GM19455 (cell line): ENCODE measurements at regions not wholly inside any gene's neighbourhood (a gene's known extent, or its start where the extent isn't known, plus 50 kb on each side); places are given as distances from the start of the nearest gene placed in this dataset.
"Not testable (repeated sequence)": the region's sequence is repeated elsewhere in the genome, so short reads cannot be mapped to it uniquely, and the experiment has no call there.

Experiments
- ATAC-seq: cut with Tn5 transposase; IDR thresholded peaks from one replicate; pipeline ENCODE4 v1.9.1; 2021; ENCODE audit not compliant: unreplicated experiment

DNA sequence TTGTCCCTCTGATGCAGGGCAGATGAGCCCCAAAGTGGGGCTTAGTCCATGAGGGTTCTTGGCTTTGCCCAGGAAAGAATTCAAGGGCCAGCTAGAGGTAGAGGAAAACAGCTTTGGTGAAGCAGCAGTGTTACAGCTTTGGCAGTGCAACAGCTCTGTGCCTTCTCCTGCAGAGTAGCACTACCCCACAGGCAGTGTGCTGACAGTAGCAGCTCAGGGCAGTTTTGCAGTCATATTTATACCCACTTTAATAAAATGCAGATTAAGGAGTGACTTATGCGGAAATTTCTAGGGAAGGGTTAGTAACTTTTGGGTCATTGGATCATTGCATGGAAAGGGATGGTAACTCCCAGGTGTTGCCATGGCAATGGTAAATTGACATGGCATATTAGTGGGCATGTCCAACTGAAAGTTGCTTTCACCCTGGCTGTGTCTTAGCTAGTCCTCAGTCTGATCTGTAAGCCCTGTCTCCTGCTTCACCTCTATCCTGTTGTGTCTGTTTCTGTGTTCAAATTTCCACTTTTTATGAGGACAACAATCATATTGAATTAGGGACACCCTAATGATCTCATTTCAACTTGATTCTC is 241.3 kb upstream of the C2CD4B start:
- ATAC-seq = no peak

DNA sequence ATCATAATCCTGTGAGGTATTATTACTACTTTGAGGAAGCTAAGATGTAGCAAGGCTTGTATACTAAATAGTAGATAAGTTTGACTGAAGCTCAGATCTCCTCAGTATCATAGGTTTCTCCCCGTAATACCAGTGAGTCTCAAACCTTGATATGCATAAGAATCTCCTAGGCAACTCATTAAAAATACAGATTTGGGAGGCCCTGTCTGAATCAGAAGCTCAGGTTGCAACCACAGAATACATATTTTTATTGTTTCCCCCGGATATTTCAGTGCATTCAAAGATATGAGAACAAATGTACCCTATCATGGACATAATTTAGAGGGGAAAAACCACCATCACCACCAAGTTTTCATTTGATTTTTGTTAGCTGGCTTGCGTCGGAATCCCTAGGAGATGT is 242.1 kb upstream of the C2CD4B start:
- no peak for ATAC-seq

DNA sequence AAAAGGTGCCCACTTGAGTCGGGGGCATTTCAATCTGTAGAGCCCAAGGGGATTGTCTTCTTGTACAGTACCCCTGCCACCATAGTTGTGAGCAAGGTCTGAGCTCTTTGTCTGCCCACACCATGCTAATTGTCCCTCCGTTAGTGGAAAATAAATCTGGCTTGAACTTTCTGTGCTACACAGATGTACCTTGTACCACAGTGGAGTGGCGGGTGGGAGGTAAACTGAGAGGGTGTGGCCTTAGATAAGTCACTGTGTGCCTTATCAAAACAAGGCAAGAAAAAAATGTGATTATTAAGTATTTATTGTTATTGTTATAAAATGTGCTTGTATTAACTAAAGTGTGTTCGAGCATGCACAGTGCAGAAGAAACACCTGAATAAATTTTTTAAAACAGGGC is 242.9 kb upstream of the C2CD4B start:
- ATAC-seq = no peak

DNA sequence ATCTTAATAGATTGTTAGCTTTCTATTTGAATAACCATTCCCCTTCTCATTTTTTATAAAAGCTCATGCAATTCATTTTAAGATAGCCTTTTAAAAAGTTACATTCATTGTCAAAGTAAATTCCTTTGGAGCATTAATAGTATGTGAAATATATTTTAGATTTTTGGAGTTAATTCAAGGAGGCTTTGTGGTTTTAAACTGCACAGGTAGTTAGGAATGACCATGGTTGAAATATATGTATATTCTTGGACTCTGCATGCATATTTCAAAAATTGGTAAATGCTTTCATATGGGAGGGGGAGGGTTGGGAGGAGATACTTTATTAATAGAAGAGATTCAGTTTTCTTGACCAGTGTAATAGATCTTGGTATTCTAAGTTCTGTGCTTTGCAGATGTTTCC is 244.4 kb upstream of the C2CD4B start:
- ATAC-seq = no peak

DNA sequence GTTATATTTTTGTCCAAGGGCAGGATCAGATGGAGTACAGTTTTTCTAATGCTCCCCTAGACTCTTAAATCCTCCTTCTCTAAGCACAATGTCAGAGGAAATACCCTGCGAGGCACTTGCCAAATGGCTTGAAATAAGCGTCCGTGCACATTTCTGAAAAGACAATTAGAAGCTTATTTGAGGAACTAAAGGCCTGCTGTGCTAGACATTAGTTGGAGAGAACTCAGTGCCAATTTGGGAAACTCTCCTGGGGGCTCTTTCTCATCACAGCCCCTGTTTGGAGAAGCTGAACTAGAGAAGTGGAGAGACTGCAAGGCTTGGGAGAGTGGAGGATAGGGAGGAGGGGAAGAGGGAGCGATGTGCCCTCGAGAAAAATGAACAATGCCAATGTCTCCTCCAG is 247.6 kb upstream of the C2CD4B start:
- ATAC-seq = no peak

DNA sequence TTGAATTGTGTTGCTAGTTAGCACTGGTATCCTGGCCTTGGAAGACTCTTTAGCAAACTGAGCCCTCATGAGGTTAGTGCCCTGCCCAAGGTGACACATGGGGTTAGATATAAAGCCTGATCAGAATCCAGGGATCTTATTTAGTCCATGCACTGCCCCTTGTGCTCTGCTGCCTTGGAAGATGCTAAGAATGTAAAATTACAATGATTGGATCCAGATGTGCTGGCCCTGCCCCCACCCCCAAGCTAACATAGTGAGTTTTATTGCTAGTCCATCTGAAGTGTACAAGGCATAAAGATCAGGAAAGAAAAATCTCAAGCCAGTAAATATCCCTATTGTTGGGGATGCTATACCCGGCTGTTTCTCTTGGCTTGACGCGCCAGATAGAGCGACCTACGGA is 248.1 kb upstream of the C2CD4B start:
- no peak for ATAC-seq

DNA sequence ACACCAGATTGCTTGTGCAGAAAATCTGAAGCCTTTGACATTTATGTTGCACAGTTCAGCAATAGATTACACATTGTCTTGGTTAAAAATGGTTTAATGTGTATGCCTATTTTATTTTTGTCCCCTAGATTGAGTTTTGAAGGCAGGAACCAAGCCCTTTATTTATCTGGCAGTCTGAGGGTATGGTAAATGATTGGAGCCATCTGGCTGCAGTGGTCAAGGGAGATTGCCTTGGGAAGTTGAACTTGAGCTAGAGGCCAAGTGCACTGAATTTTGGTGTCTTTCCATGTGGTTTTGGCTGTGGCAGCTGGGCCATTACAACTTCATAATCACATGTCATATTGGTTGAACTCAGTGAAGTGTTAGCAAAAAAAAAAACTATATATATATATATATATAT is 248.7 kb upstream of the C2CD4B start:
- no peak for ATAC-seq

DNA sequence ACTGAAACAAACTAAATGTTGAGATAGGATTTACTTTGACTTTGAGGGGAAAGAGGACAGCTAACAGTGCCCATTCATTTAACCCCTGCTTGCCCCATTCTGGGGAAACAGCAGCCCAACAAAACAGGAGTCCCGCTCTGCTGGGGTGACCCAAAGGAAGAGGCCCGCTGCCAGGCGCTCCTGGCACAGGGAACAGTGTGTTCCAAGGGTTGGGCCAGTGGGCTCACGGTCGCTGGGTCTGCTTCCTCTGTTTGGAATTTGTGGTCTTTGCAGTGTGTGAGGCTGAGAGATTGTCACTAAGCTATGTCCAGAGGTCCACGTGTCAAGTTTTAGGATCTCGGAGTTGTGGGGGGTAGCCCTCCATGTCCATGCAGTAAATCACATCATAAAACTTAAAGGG is 250.4 kb upstream of the C2CD4B start:
- no peak for ATAC-seq

DNA sequence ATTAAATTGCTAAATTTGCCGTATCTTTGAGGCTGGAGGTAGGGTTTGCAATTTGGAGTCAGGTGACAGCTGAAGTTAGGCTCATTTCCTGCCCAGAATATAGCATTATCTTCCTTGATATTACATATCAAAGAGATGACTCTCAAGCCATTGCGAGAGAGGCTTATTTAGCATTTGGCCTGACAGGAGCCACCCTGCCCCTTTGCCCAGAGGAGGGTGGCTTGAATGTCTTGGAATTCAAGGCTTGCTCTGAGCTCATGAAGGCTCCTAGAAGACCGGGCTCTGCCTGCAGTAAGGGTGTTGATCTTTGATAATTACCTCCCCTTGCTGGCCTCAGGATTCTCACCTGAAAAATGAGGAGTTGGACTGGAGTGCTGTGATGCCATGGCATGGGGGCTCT is 251.4 kb upstream of the C2CD4B start:
- ATAC-seq = no peak

DNA sequence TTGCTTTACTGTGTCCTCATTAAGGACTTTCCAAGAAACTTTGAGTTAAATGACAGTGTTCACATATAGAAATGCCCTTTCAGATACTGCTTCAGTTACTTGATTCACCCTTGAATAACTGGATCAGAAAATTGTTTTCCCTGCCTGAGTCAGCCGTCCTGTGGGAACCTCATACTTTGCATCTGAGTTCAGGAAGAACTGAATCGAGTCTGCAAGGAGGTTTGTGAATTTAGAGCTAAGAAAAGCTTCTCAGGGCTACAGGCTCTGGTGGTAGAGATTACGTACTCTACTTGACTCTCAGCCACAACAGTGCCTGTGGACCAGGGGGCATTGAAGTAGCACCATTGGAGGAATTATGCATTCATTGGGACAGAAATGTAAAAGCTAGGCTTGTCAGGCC is 252.4 kb upstream of the C2CD4B start:
- no peak for ATAC-seq

DNA sequence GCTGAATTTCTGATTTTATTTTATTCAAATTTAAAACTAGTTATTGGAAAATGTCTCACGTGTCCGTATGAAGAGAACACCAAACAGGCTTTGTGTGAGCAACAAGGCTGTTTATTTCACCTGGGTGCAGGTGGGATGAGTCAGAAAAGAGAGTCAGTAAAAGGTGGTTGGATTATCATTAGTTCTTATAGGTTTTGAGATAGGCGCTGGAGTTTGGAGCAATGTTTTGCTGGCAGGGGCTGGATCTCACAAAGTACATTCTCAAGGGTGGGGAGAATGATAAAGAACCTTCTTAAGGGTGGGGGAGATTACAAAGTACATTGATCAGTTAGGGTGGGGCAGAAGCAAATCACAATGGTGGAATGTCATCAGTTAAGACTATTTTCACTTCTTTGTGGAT is 253.4 kb upstream of the C2CD4B start:
- ATAC-seq = not testable (repeated sequence)

DNA sequence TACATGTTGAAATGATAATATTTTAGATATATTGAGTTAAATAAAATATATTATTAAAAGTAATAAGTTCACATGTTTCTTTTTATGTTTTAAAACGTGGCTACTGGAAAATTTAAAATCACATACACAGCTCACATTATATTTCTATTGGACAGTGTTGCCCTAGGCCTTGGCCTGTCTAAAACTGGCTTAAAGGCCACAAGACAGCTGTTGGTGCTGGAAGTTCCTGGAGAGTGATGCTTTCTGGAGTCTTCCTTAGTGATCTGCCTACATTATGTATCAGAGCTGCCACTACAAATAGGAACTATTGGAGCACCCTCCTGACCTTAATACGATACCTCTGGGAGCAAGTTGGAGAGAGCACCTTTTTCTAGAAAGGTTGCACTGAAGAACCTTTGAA is 254.1 kb upstream of the C2CD4B start:
- ATAC-seq = no peak

DNA sequence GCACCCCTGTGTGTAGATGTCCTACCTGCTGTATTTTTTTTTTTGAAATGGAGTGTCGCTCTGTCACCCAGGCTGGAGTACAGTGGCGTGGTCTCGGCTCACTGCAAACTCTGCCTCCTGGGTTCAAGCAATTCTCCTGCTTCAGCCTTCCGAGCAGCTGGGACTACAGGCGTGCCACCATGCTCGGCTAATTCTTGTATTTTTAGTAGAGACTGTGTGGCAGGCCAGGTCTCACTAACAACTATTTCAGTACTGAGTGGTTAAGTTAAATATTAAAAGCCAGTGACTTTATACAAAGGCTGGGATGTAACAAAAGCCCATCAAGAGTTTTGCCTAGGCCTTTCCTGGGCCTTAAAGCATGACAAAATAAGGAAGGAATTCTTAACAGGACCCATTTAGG is 255.3 kb upstream of the C2CD4B start:
- not testable (repeated sequence) for ATAC-seq

DNA sequence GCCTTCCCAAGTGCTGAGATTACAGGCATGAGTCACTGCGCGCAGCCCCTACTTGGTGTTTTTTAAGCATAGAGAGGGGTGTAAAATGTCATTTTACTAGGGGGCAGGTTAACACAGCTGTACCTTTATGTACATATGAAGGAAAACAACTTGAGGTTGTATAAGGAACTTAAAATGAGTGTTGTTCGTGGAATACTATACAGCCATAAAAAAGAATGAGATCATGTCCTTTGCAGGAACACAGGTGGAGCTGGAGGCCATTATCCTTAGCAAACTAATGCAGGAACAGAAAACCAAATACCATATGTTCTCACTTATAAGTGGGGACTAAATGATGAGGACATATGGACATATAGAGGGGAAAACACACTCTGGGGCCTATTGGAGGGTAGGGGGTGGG is 256.2 kb upstream of the C2CD4B start:
- ATAC-seq = no peak

DNA sequence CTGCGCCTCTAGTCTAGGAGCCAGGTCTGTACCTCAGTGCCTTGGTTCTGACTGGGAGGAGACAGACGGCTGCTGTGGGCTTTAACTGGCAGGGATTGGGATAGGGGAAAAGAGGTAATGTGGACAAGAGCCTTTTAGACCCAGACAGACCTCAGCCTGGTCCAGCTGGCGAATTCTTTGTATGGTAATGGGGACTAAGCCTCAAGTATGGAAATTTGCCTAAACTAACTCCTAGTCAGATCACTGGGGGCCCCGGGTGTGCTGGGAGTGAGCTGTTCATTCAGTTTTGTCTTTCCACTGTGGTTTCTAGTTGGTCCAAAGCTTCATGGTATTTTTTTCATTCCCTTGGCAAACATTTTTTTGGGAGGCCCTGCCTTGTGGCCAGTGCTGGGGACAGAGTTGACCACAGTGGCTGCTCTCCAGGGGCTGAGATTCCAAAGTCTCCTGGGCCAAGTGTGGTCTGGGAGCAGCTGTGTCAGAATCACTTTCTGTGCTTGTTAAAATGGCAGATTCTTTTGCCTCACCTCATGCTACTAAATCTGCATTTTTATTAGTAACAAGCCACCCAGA is 261.4 kb upstream of the C2CD4B start:
- no peak for ATAC-seq

DNA sequence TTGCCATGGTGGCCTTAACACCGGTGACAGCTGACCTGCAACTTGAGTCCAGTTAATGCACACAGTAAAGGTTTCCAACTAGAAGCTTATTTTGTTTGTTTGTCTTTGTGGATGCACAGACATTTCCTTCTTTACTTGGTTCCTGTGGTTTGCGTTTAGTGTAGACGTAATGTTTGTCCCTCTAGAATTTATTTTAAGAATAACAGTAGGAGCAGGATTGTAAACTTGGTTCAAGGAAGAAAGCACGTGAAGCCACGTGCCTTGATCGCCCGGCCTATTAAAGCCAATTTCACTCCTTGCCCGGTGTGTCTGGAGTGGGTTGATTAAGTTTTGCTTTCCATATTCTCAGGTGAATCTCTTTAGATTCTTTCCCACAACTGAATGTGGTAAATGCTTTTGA is 263.2 kb upstream of the C2CD4B start:
- ATAC-seq = no peak

DNA sequence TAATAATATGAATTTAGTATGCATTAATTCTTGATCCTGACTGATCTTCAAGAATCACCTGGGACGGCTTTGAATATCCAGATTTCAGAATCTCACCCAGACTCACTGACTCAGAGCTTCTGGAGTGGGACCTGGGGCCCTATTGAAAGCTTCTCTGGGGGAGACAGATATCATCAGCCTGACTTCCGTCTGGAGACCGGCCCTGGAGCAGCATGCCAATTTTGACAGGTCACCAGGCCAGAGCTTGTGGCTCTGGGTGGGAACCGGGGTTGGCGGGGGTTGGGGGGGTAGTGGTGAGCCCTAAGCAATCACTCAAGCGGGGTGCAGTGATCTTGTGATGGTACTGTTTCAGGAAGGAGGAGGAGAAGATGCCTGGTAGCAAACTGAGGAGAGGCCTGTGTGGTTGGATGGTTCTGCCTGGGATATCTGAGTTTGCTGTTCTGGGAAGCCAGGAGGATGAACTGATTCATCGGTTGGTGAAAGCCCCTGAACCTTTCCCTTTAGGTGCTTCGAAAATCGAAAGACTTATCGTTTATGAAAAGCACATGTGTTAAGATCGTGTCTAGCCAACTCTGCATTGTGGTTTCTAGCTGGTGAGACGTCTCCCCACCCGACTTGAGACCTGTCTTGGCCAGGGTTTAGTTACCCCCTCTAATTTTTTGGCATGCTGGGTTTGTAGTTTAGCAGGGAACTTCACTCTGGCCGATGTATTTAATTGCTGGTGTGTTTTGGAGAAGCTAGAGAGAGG is 263.9 kb upstream of the C2CD4B start:
- no peak for ATAC-seq

DNA sequence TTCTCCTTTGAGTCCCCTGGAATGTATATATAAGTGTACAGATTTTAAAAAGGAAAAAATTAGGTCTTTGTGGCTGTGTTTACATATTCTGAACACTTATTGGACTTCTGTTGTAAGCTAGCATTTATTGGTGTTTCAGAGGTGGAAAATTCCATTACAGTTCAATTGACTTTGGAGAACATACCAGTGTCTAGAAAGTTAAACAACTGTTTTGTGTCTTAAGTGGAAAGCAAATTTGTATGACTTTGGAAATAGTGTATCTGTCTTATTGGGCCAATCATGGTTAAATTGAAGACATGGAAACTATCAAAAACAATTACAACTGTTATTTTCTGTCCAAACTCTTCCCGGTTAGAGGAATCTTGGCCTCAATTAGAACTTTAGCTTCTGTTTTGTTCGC is 265.0 kb upstream of the C2CD4B start:
- no peak for ATAC-seq

DNA sequence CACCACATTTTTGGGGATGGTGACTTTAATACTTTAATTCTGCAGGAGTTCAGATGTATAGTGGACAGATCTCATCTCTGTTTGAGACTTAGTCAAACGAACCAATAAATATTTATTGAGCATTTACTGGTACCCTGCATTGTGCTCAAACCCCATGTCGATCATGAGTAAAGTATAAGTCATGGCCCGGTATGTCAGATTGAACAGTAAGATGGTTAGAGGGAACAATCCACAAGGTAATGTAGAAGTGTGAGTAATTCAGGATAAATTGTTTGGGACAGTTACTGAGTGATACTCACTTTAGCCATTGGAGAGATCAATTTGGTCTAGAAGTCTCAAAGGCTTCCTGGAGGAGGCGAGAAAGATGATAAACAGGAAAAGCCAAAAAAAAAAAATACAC is 265.5 kb upstream of the C2CD4B start:
- no peak for ATAC-seq

DNA sequence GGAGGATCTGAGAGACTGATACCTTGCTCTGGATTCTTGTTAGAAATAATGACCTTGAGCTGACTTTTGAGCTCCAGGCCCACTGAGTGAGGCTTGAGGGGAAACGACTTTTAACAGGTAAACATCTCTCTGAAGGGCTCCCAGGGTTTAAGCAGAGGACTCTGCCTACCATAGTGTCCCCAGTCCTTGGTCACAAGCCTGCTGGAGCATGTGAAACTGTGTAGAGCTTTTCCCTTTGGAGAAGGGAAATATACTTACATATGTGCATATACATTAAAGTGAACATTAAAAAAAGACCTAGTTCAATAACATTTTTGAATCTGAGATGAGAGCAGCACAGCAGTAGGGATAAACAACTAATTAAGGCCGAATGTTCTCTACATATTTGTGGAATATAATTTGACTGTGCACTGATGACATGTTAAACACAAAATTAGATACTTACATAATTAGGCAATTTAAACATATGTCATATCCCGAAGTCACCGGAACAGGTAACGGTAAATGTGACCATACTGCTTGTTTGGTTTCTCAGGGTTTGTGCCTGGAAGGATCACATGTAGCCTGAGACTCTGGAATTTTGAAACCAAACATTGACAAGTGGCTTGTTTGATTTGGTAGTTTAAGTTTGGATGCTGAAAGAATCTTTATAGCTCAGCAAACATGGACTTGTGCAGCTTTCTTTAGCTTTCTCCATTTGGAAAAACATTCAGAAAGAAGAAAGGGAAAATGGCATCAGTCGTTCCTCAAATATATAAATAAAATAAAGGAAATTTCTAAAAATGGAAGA is 266.1 kb upstream of the C2CD4B start:
- ATAC-seq = no peak

DNA sequence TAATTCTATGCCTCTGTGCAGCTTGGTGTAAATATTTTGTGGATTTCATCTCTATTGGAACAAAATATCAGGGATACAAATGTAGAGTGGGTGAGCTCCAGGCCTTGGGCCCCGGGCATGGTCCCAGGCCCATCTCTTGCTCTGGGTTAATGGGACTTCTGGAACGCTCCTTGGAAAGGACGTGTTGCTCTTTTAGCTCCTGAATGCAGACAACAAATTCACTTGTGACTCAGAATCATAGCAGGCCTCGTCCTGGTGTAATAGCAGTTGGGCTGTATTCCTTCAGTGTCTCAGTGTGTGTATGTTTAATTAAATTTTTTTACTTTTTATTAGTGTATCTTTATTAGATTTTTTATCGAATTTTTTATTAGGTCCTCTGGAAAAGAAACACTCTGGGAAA is 266.7 kb upstream of the C2CD4B start:
- ATAC-seq = no peak
